CD4-positive, CD25-positive, alpha-beta regulatory T cell (primary cell): ENCODE measurements at regions not wholly inside any gene's neighbourhood (a gene's known extent, or its start where the extent isn't known, plus 50 kb on each side); places are given as distances from the start of the nearest gene placed in this dataset.

ENCODE experiments used
- ATAC-seq, 2 donors: fragments of 150-1000 bp; cut with Tn5 transposase; one replicate each; pipeline ENCODE4 v1.10.0; 2021; ENCODE audit warnings: low read depth in 2 of 2, moderate number of reproducible peaks in 2 of 2, moderate library complexity in 1 of 2
- DNase-seq, 3 donors: peaks; one replicate each; pipeline versions ENCODE4 v3.0.0 to v3.0.0-alpha.2; 2012 to 2022; ENCODE audit warnings: mixed read lengths in 1 of 3
- H3K27ac ChIP-seq: one replicate; pipeline ENCODE4 v1.7.0; 2013; ENCODE audit warnings: mild to moderate bottlenecking, low read length; ENCODE audit not compliant: insufficient read depth, poor library complexity, severe bottlenecking
- H3K27me3 ChIP-seq: one replicate; pipeline ENCODE4 v1.7.0; 2013; ENCODE audit warnings: low read length; ENCODE audit not compliant: control insufficient read depth, insufficient read depth
- H3K36me3 ChIP-seq: one replicate; pipeline ENCODE4 v1.7.0; 2013; ENCODE audit warnings: mild to moderate bottlenecking, low read length, moderate library complexity; ENCODE audit not compliant: control insufficient read depth, insufficient read depth
- H3K4me1 ChIP-seq: 2 replicates; pipeline ENCODE4 v1.7.0; 2013; ENCODE audit warnings: mild to moderate bottlenecking, low read length; ENCODE audit not compliant: insufficient read depth, control insufficient read depth, poor library complexity, severe bottlenecking
- H3K4me3 ChIP-seq: one replicate; pipeline ENCODE4 v1.7.0; 2013; ENCODE audit warnings: low read depth, mild to moderate bottlenecking, low read length, moderate library complexity
- H3K9me3 ChIP-seq, 2 experiments: 1 replicate in 1 of 2; 2 replicates in 1 of 2; pipeline ENCODE4 v1.7.0; 2013; ENCODE audit warnings: low read length in 2 of 2, mild to moderate bottlenecking in 1 of 2, moderate library complexity in 1 of 2; ENCODE audit not compliant: control insufficient read depth in 2 of 2
- H3K27ac Mint-ChIP-seq, 3 donors: one replicate each; pipeline ENCODE4 v1.8.0; 2020 to 2022; ENCODE audit warnings: mild to moderate bottlenecking in 3 of 3, mixed read lengths in 3 of 3, moderate library complexity in 2 of 3
- H3K27me3 Mint-ChIP-seq: one replicate; pipeline ENCODE4 v1.8.0; 2022; ENCODE audit warnings: mild to moderate bottlenecking, mixed read lengths
- H3K36me3 Mint-ChIP-seq: one replicate; pipeline ENCODE4 v1.8.0; 2020; ENCODE audit warnings: mixed read lengths
- H3K4me1 Mint-ChIP-seq, 4 donors: one replicate each; pipeline ENCODE4 v1.8.0; 2020 to 2022; ENCODE audit warnings: mixed read lengths in 4 of 4, mild to moderate bottlenecking in 1 of 4
- H3K4me3 Mint-ChIP-seq, 4 donors: one replicate each; pipeline ENCODE4 v1.8.0; 2020 to 2022; ENCODE audit warnings: mild to moderate bottlenecking in 4 of 4, mixed read lengths in 4 of 4, moderate library complexity in 3 of 4
- H3K9me3 Mint-ChIP-seq, 7 donors: one replicate each; pipeline ENCODE4 v1.8.0; 2020 to 2022; ENCODE audit warnings: mixed read lengths in 7 of 7, mild to moderate bottlenecking in 3 of 7, moderate library complexity in 2 of 7

- H3K9me3 ChIP-seq = no peaks in the 10 kb centered on the region
- no peaks in the 10 kb centered on the region for H3K36me3 ChIP-seq
- H3K27me3 Mint-ChIP-seq = peaks cover 4% of the 10 kb centered on the region
- H3K9me3 Mint-ChIP-seq = peaks cover 0 to 4% (median 2%) of the 10 kb centered on the region in 7 donors
- no peak for ATAC-seq
- DNase-seq = no peak
- H3K4me3 ChIP-seq = no peak overlapping the region
- H3K4me1 ChIP-seq = no peaks in the 10 kb centered on the region
- H3K36me3 Mint-ChIP-seq = no peaks in the 10 kb centered on the region
- H3K4me1 Mint-ChIP-seq = no peaks in the 10 kb centered on the region
- H3K27ac ChIP-seq = no peak overlapping the region
- no peak overlapping the region for H3K4me3 Mint-ChIP-seq
- no peak overlapping the region for H3K27ac Mint-ChIP-seq
- no peaks in the 10 kb centered on the region for H3K27me3 ChIP-seq
These were observed 83.9 kb upstream of the SNX19 start for GRCh38 chr11:130999992-131000770.

GRCh38 chr11:131002145-131002544 lies 85.9 kb upstream of the SNX19 start:
- Histone ChIP-seq H3K27ac (no peak overlapping the region), H3K4me3 (no peak overlapping the region), H3K27me3 (no peaks in the 10 kb centered on the region), H3K36me3 (no peaks in the 10 kb centered on the region), H3K4me1 (no peaks in the 10 kb centered on the region), H3K9me3 (no peaks in the 10 kb centered on the region)
- Mint-ChIP-seq H3K27ac (no peak overlapping the region), H3K9me3 (peaks cover 0 to 4% (median 2%) of the 10 kb centered on the region in 7 donors), H3K4me3 (no peak overlapping the region), H3K36me3 (no peaks in the 10 kb centered on the region), H3K27me3 (peaks cover 4% of the 10 kb centered on the region), H3K4me1 (no peaks in the 10 kb centered on the region)
- DNase-seq = no peak
- no peak for ATAC-seq

GRCh38 chr11:131005829-131006228 lies 89.5 kb upstream of the SNX19 start:
- Mint-ChIP-seq H3K36me3 (no peaks in the 10 kb centered on the region), H3K9me3 (peaks cover 0 to 11% (median 4%) of the 10 kb centered on the region in 7 donors), H3K4me3 (no peak overlapping the region), H3K27ac (no peak overlapping the region), H3K4me1 (no peaks in the 10 kb centered on the region), H3K27me3 (peaks cover 4% of the 10 kb centered on the region)
- H3K27me3 ChIP-seq = no peaks in the 10 kb centered on the region
- no peak overlapping the region for H3K27ac ChIP-seq
- no peak for DNase-seq
- no peaks in the 10 kb centered on the region for H3K9me3 ChIP-seq
- no peak for ATAC-seq
- no peaks in the 10 kb centered on the region for H3K4me1 ChIP-seq
- H3K4me3 ChIP-seq = no peak overlapping the region
- H3K36me3 ChIP-seq = no peaks in the 10 kb centered on the region

- DNase-seq (no peak), ATAC-seq (no peak)
- Histone ChIP-seq H3K4me1 (no peaks in the 10 kb centered on the region), H3K27ac (no peak overlapping the region), H3K4me3 (no peak overlapping the region), H3K36me3 (no peaks in the 10 kb centered on the region), H3K27me3 (no peaks in the 10 kb centered on the region), H3K9me3 (no peaks in the 10 kb centered on the region)
- no peaks in the 10 kb centered on the region for H3K36me3 Mint-ChIP-seq
- H3K9me3 Mint-ChIP-seq = peaks cover 0 to 2% (median 0%) of the 10 kb centered on the region in 7 donors
- no peak overlapping the region for H3K4me3 Mint-ChIP-seq
- no peaks in the 10 kb centered on the region for H3K27me3 Mint-ChIP-seq
- H3K4me1 Mint-ChIP-seq = no peaks in the 10 kb centered on the region
- no peak overlapping the region for H3K27ac Mint-ChIP-seq
These were observed 108.7 kb upstream of the SNX19 start for GRCh38 chr11:131025020-131025419.

GRCh38 chr11:131025421-131026125 lies 109.3 kb upstream of the SNX19 start:
- Histone ChIP-seq H3K27ac (no peak overlapping the region), H3K4me1 (no peaks in the 10 kb centered on the region), H3K27me3 (no peaks in the 10 kb centered on the region), H3K4me3 (no peak overlapping the region), H3K36me3 (no peaks in the 10 kb centered on the region), H3K9me3 (no peaks in the 10 kb centered on the region)
- Mint-ChIP-seq H3K4me3 (no peak overlapping the region), H3K4me1 (no peaks in the 10 kb centered on the region), H3K27me3 (no peaks in the 10 kb centered on the region), H3K36me3 (no peaks in the 10 kb centered on the region), H3K9me3 (peaks cover 0 to 2% (median 0%) of the 10 kb centered on the region in 7 donors), H3K27ac (no peak overlapping the region)
- ATAC-seq (no peak), DNase-seq (no peak)

GRCh38 chr11:131027491-131027890 lies 111.2 kb upstream of the SNX19 start:
- ATAC-seq (no peak), DNase-seq (no peak)
- H3K4me1 Mint-ChIP-seq = no peaks in the 10 kb centered on the region
- no peaks in the 10 kb centered on the region for H3K36me3 Mint-ChIP-seq
- Histone ChIP-seq H3K4me1 (no peaks in the 10 kb centered on the region), H3K4me3 (no peak overlapping the region), H3K36me3 (no peaks in the 10 kb centered on the region), H3K9me3 (no peaks in the 10 kb centered on the region), H3K27me3 (no peaks in the 10 kb centered on the region), H3K27ac (no peak overlapping the region)
- H3K4me3 Mint-ChIP-seq = no peak overlapping the region
- H3K27ac Mint-ChIP-seq = no peak overlapping the region
- H3K27me3 Mint-ChIP-seq = no peaks in the 10 kb centered on the region
- H3K9me3 Mint-ChIP-seq = peaks cover 0 to 2% (median 0%) of the 10 kb centered on the region in 7 donors

- no peaks in the 10 kb centered on the region for H3K4me1 Mint-ChIP-seq
- H3K4me1 ChIP-seq = no peaks in the 10 kb centered on the region
- no peak overlapping the region for H3K4me3 ChIP-seq
- H3K4me3 Mint-ChIP-seq = no peak overlapping the region
- no peaks in the 10 kb centered on the region for H3K36me3 ChIP-seq
- no peaks in the 10 kb centered on the region for H3K27me3 Mint-ChIP-seq
- H3K27ac ChIP-seq = no peak overlapping the region
- no peak for ATAC-seq
- no peak for DNase-seq
- no peaks in the 10 kb centered on the region for H3K9me3 ChIP-seq
- H3K27me3 ChIP-seq = no peaks in the 10 kb centered on the region
- H3K36me3 Mint-ChIP-seq = no peaks in the 10 kb centered on the region
- no peak overlapping the region for H3K27ac Mint-ChIP-seq
- H3K9me3 Mint-ChIP-seq = peaks cover 0 to 2% (median 0%) of the 10 kb centered on the region in 7 donors
These were observed 116.9 kb upstream of the SNX19 start for GRCh38 chr11:131033151-131033651.
